ENCODE measurements at regions not wholly inside any gene's neighbourhood (a gene's known extent, or its start where the extent isn't known, plus 50 kb on each side); places are given as distances from the start of the nearest gene placed in this dataset.

DNA sequence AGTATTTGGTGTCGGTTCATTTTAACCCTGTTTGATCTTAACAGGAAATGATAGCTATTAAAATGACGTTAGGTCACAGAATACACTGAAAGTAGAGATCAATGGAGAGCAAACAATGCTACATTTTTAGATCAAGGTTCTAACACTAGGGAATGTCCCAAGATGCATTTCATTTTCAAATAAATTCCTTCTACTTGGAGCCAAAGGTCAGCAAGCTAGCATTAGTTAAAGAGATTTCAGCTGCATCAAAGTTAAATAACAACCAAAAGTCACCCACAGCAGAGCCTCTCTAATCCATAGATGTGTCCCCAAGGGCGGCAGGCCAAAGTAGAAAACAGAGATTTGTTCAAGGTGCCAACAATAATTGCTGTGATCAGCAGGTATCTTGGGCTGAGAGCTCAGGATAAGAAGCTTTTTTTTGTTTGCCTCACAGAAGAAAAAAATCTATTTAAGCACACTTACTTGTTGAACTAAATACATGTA, 1233.6 kb upstream of the TMEFF2 start:
- TF ChIP-seq POLR2A (IDR thresholded peaks at IDR 0.05) = no peak
- no peak for TF ChIP-seq CTCF (IDR thresholded peaks at IDR 0.05)
- no peak for TF ChIP-seq POLR2AphosphoS5 (IDR thresholded peaks at IDR 0.05)

All from sigmoid colon (tissue), 4 donors.